Uterus (tissue), 2 donors: ENCODE measurements at regions not wholly inside any gene's neighbourhood (a gene's known extent, or its start where the extent isn't known, plus 50 kb on each side); places are given as distances from the start of the nearest gene placed in this dataset.

ENCODE experiments used
- CTCF ChIP-seq, 4 experiments: fragments of 200-600 bp in 2 of 4; fragments of 450-650 bp in 2 of 4; sonication (generic) in 2 of 4; IDR thresholded peaks; one replicate each; pipeline ENCODE4 v1.5.1; 2016 to 2019; ENCODE audit warnings: antibody characterized with exemption in 4 of 4, mild to moderate bottlenecking in 2 of 4, moderate library complexity in 1 of 4
- POLR2A ChIP-seq, 2 donors: fragments of 450-650 bp; IDR thresholded peaks; one replicate each; pipeline ENCODE4 v1.6.1; 2016; ENCODE audit warnings: antibody characterized with exemption in 2 of 2, mild to moderate bottlenecking in 1 of 2, moderate library complexity in 1 of 2

GRCh38 chr19:29074579-29074978, 138.4 kb downstream of the UQCRFS1 start:
- no peak for TF ChIP-seq CTCF (IDR thresholded peaks at IDR 0.05)
- no peak for TF ChIP-seq POLR2A (IDR thresholded peaks at IDR 0.05)
